ENCODE measurements at regions not wholly inside any gene's neighbourhood (a gene's known extent, or its start where the extent isn't known, plus 50 kb on each side); places are given as distances from the start of the nearest gene placed in this dataset.
"Not testable (repeated sequence)": the region's sequence is repeated elsewhere in the genome, so short reads cannot be mapped to it uniquely, and the experiment has no call there.

GRCh38 chr10:94124147-94124546, 130.4 kb downstream of the PLCE1 start:
- intact Hi-C loops (cut with micrococcal nuclease): not testable (repeated sequence)

GRCh38 chr10:94125268-94125667, 131.5 kb downstream of the PLCE1 start:
- intact Hi-C loops (cut with micrococcal nuclease): not testable (repeated sequence)

- intact Hi-C loops (cut with micrococcal nuclease): no loop called here
These were observed 132.1 kb downstream of the PLCE1 start for GRCh38 chr10:94125856-94126255.

- intact Hi-C loops (cut with micrococcal nuclease): no loop called here
These were observed 135.8 kb downstream of the PLCE1 start for GRCh38 chr10:94129393-94130130.

GRCh38 chr10:94131885-94132284, 138.2 kb downstream of the PLCE1 start:
- intact Hi-C loops (cut with micrococcal nuclease): no loop called here

- intact Hi-C loops (cut with micrococcal nuclease): no loop called here
These were observed 139.5 kb downstream of the PLCE1 start for GRCh38 chr10:94133239-94133638.

GRCh38 chr10:94137747-94138146, 144.0 kb downstream of the PLCE1 start:
- intact Hi-C loops (cut with micrococcal nuclease): no loop called here

- intact Hi-C loops (cut with micrococcal nuclease): no loop called here
These were observed 144.7 kb downstream of the PLCE1 start for GRCh38 chr10:94138391-94138790.

GRCh38 chr10:94143261-94143660, 149.5 kb downstream of the PLCE1 start:
- intact Hi-C loops (cut with micrococcal nuclease): no loop called here

GRCh38 chr10:94146313-94146712, 152.6 kb downstream of the PLCE1 start:
- intact Hi-C loops (cut with micrococcal nuclease): no loop called here

- intact Hi-C loops (cut with micrococcal nuclease): no loop called here
These were observed 153.0 kb downstream of the PLCE1 start for GRCh38 chr10:94146746-94147145.

GRCh38 chr10:94149702-94150101, 156.0 kb downstream of the PLCE1 start:
- intact Hi-C loops (cut with micrococcal nuclease): no loop called here

GRCh38 chr10:94150541-94151184, 156.9 kb downstream of the PLCE1 start:
- intact Hi-C loops (cut with micrococcal nuclease): no loop called here

- intact Hi-C loops (cut with micrococcal nuclease): no loop called here
These were observed 162.1 kb downstream of the PLCE1 start for GRCh38 chr10:94155722-94156271.

- intact Hi-C loops (cut with micrococcal nuclease): no loop called here
These were observed 162.7 kb downstream of the PLCE1 start for GRCh38 chr10:94156453-94156852.

- intact Hi-C loops (cut with micrococcal nuclease): not testable (repeated sequence)
These were observed 171.5 kb downstream of the PLCE1 start for GRCh38 chr10:94165158-94165611.

- intact Hi-C loops (cut with micrococcal nuclease): no loop called here
These were observed 178.6 kb downstream of the PLCE1 start for GRCh38 chr10:94172332-94172731.

GRCh38 chr10:94173594-94173993, 179.9 kb downstream of the PLCE1 start:
- intact Hi-C loops (cut with micrococcal nuclease): no loop called here

GRCh38 chr10:94174838-94175237, 181.1 kb downstream of the PLCE1 start:
- intact Hi-C loops (cut with micrococcal nuclease): no loop called here

- intact Hi-C loops (cut with micrococcal nuclease): no loop called here
These were observed 184.1 kb downstream of the NOC3L start for GRCh38 chr10:94178475-94179253.

- intact Hi-C loops (cut with micrococcal nuclease): no loop called here
These were observed 182.2 kb downstream of the NOC3L start for GRCh38 chr10:94180576-94180975.
